Keratinocyte (primary cell): ENCODE measurements at regions not wholly inside any gene's neighbourhood (a gene's known extent, or its start where the extent isn't known, plus 50 kb on each side); places are given as distances from the start of the nearest gene placed in this dataset.

Experiments used
- CTCF ChIP-seq, 3 experiments: IDR thresholded peaks in 1 of 3; conservative IDR thresholded peaks in 1 of 3; optimal IDR thresholded peaks in 1 of 3; 2 replicates in 2 of 3; 3 replicates in 1 of 3; pipeline versions ENCODE3 to v1.5.1; 2011; ENCODE audit warnings: low read length in 3 of 3, mild to moderate bottlenecking in 3 of 3, moderate library complexity in 2 of 3, control low read depth in 1 of 3, inconsistent platforms in 1 of 3; ENCODE audit not compliant: insufficient read depth in 2 of 3; ENCODE audit errors: extremely low read depth in 1 of 3
- EZH2 ChIP-seq: IDR thresholded peaks from one replicate; pipeline ENCODE4 v1.6.1; 2012; ENCODE audit warnings: inconsistent platforms, mild to moderate bottlenecking, low read length, moderate library complexity

- TF ChIP-seq CTCF (optimal IDR thresholded peaks at IDR 0.05 in 1 of 3, IDR thresholded peaks at IDR 0.05 in 1 of 3, conservative IDR thresholded peaks at IDR 0.05 in 1 of 3; ENCODE audit: extremely low read depth in 1 of 3, insufficient read depth in 2 of 3, low read length in 3 of 3) (no peak), EZH2 (no peak)
Measured at GRCh38 chr5:63128018-63128417, 549.4 kb downstream of the LRRC70 start.
